Epithelial cell of proximal tubule (primary cell): ENCODE measurements at regions not wholly inside any gene's neighbourhood (a gene's known extent, or its start where the extent isn't known, plus 50 kb on each side); places are given as distances from the start of the nearest gene placed in this dataset.

Experiments used
- DNase-seq: peaks from one replicate; pipeline ENCODE4 v3.0.0-alpha.2; 2011; ENCODE audit warnings: low read depth
- H3K4me3 ChIP-seq: 2 replicates; pipeline ENCODE4 v1.5.1; 2011; ENCODE audit warnings: low read depth, mild to moderate bottlenecking, low read length
- TF ChIP-seq, protein P1 (sequence below): conservative IDR thresholded peaks from 2 replicates; pipeline ENCODE4 v1.5.1; 2012; ENCODE audit warnings: low read depth, mild to moderate bottlenecking, low read length

DNA sequence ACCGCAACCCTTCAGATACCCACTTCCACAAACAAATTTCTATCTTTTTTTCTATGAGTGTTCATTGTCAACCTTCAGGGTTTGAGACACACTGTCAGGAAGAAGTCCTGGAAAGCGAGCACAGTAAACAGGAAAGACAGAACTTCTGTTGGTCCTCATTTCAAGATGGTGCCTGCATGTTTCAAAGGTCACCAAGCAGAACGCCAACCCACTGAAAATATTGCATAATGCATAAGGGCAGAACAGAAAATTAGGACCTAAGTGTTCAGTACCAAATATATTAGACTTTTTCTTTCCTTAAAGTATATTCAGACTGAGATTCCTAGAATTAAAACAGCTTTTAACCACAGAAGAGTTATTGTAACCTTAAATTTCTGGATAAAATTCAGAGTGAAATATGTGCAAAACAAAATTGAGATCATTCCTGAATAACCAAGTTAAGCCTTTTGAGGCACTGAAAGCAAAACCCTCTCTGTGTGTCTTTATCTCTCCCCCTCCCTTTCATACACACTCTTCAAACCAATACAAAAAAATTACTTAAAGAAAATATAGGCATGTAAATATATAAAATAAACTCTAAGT lies 387.8 kb upstream of the THBS1 start:
- no peak overlapping the region for H3K4me3 ChIP-seq
- no peak for DNase-seq
- TF ChIP-seq, protein P1, sequence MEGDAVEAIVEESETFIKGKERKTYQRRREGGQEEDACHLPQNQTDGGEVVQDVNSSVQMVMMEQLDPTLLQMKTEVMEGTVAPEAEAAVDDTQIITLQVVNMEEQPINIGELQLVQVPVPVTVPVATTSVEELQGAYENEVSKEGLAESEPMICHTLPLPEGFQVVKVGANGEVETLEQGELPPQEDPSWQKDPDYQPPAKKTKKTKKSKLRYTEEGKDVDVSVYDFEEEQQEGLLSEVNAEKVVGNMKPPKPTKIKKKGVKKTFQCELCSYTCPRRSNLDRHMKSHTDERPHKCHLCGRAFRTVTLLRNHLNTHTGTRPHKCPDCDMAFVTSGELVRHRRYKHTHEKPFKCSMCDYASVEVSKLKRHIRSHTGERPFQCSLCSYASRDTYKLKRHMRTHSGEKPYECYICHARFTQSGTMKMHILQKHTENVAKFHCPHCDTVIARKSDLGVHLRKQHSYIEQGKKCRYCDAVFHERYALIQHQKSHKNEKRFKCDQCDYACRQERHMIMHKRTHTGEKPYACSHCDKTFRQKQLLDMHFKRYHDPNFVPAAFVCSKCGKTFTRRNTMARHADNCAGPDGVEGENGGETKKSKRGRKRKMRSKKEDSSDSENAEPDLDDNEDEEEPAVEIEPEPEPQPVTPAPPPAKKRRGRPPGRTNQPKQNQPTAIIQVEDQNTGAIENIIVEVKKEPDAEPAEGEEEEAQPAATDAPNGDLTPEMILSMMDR = no peak

GRCh38 chr15:39193611-39194010 lies 387.3 kb upstream of the THBS1 start:
- DNase-seq = no peak

GRCh38 chr15:39194106-39194830 lies 386.6 kb upstream of the THBS1 start:
- TF ChIP-seq, protein P1 = no peak
- no peak for DNase-seq
- H3K4me3 ChIP-seq = no peak overlapping the region

More at GRCh38 chr15:39193611-39194010, 387.3 kb upstream of the THBS1 start:
- TF ChIP-seq, protein P1 = no peak
- H3K4me3 ChIP-seq = no peak overlapping the region

- no peak for DNase-seq
- H3K4me3 ChIP-seq = no peak overlapping the region
- TF ChIP-seq, protein P1 = no peak
Measured at GRCh38 chr15:39195961-39196486, 384.9 kb upstream of the THBS1 start.

DNA sequence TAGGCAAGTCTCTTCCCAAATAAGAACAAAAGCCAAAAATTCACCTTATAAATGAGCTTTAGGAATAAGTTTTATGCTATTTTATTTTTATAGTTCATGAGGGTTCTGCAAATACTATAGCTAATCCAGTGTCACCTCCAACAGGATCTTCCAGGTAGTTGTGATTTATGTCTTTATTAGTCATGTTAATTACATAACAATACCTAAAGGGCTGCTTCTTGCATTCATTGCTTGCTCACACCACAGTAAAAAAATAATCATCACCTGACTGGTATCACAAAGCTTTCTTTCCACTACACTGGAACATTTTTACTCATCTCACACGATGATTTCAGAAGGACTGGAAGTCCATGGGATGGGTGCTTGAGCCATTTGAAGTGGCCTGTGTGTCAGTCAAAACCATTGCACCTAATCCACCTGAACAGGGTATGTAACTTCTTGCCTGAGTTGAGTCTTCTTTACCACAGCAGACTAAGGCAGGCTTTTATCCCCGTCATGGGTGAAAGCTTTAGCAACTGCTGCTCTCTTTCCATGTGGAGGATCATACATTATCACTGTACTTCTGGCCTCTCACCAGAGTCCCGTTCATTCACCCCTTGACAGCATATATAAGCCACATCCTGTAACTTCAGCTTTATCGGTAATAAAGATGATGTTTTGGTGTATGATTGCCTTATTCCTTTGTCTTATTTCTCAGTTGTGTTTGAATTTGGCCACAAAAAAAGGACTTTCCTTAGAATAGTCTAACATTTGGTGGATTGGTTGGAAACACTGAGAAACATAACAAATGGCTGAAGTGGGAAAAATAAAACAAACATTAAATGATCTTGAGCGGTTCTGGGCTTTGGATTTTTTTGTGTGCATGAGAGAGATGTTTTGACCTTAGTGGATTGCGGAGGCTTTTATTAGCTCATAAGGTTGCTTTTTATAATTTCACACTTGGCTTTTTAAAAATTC lies 382.6 kb upstream of the THBS1 start:
- TF ChIP-seq, protein P1 = no peak
- no peak overlapping the region for H3K4me3 ChIP-seq
- no peak for DNase-seq

GRCh38 chr15:39199076-39199475 lies 381.8 kb upstream of the THBS1 start:
- TF ChIP-seq, protein P1 = no peak
- no peak overlapping the region for H3K4me3 ChIP-seq
- DNase-seq = no peak
